Epidermal melanocyte (primary cell): ENCODE measurements at regions not wholly inside any gene's neighbourhood (a gene's known extent, or its start where the extent isn't known, plus 50 kb on each side); places are given as distances from the start of the nearest gene placed in this dataset.
"Not testable (repeated sequence)": the region's sequence is repeated elsewhere in the genome, so short reads cannot be mapped to it uniquely, and the experiment has no call there.

Experiments
- DNase-seq: peaks from one replicate; pipeline ENCODE4 v3.0.0; 2011; ENCODE audit warnings: low spot score; ENCODE audit not compliant: insufficient read length

GRCh38 chr6:14550410-14550809 lies 432.8 kb downstream of the CD83 start:
- no peak for DNase-seq

GRCh38 chr6:14550822-14551221 lies 433.2 kb downstream of the CD83 start:
- DNase-seq: no peak

GRCh38 chr6:14551601-14552000 lies 434.0 kb downstream of the CD83 start:
- DNase-seq: not testable (repeated sequence)

- no peak for DNase-seq
These were observed 435.3 kb downstream of the CD83 start for GRCh38 chr6:14552891-14553290.

- DNase-seq: no peak
These were observed 435.9 kb downstream of the CD83 start for GRCh38 chr6:14553515-14553914.

GRCh38 chr6:14555804-14556203 lies 438.2 kb downstream of the CD83 start:
- DNase-seq: no peak

GRCh38 chr6:14559746-14560536 lies 442.4 kb downstream of the CD83 start:
- DNase-seq: no peak

GRCh38 chr6:14561563-14561962 lies 444.0 kb downstream of the CD83 start:
- DNase-seq: not testable (repeated sequence)

- DNase-seq: no peak
These were observed 450.3 kb downstream of the CD83 start for GRCh38 chr6:14567842-14568241.

- DNase-seq: no peak
These were observed 451.8 kb downstream of the CD83 start for GRCh38 chr6:14569394-14569793.

- DNase-seq: not testable (repeated sequence)
These were observed 452.3 kb downstream of the CD83 start for GRCh38 chr6:14569874-14570273.

- no peak for DNase-seq
These were observed 453.4 kb downstream of the CD83 start for GRCh38 chr6:14571001-14571400.

GRCh38 chr6:14571746-14572145 lies 454.2 kb downstream of the CD83 start:
- DNase-seq: no peak

GRCh38 chr6:14573267-14573666 lies 455.7 kb downstream of the CD83 start:
- no peak for DNase-seq

GRCh38 chr6:14573703-14574290 lies 456.2 kb downstream of the CD83 start:
- no peak for DNase-seq

- no peak for DNase-seq
These were observed 458.4 kb downstream of the CD83 start for GRCh38 chr6:14575961-14576360.

- no peak for DNase-seq
These were observed 461.4 kb downstream of the CD83 start for GRCh38 chr6:14578994-14579393.

- DNase-seq: no peak
These were observed 465.2 kb downstream of the CD83 start for GRCh38 chr6:14582749-14583148.

GRCh38 chr6:14583826-14584225 lies 466.3 kb downstream of the CD83 start:
- DNase-seq: no peak

- no peak for DNase-seq
These were observed 466.9 kb downstream of the CD83 start for GRCh38 chr6:14584450-14584849.

- DNase-seq: no peak
These were observed 468.1 kb downstream of the CD83 start for GRCh38 chr6:14585689-14586088.

- no peak for DNase-seq
These were observed 471.6 kb downstream of the CD83 start for GRCh38 chr6:14589175-14589574.

GRCh38 chr6:14590586-14590985 lies 473.0 kb downstream of the CD83 start:
- no peak for DNase-seq
